DOHH2 (cell line): ENCODE measurements at regions not wholly inside any gene's neighbourhood (a gene's known extent, or its start where the extent isn't known, plus 50 kb on each side); places are given as distances from the start of the nearest gene placed in this dataset.

Experiments
- EZH2phosphoT487 ChIP-seq: fragments of 200-600 bp; sonication (generic); IDR thresholded peaks from 2 replicates; pipeline ENCODE4 v1.6.1; 2017; ENCODE audit warnings: borderline replicate concordance, mild to moderate bottlenecking, antibody characterized with exemption, low read length, moderate library complexity, mixed read lengths
- TF ChIP-seq, protein P1 (sequence below): fragments of 200-600 bp; sonication (generic); IDR thresholded peaks from one replicate; pipeline ENCODE4 v1.5.1; 2014; ENCODE audit warnings: antibody characterized with exemption, mild to moderate bottlenecking, low read depth, low read length; ENCODE audit not compliant: poor library complexity, severe bottlenecking

DNA sequence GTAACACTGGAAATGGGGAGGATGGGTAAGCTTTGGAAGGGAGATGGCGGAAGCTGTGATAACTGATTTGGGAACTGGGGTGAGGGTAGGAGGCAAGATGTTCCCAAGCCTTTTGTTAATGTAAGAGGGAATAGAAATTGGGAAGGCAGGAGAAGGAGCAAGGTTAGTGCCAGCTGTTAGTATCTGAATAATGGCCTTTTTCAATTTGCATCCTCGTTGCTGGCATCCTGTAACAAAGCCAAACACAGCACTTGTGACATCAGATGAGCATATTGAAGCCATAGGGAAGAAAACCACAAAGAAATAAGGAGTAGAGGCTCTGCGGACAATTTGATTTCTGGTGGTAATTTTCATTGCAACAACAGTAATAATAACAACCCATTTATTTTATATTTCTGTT, 70.9 kb upstream of the CLMP start:
- TF ChIP-seq, protein P1, sequence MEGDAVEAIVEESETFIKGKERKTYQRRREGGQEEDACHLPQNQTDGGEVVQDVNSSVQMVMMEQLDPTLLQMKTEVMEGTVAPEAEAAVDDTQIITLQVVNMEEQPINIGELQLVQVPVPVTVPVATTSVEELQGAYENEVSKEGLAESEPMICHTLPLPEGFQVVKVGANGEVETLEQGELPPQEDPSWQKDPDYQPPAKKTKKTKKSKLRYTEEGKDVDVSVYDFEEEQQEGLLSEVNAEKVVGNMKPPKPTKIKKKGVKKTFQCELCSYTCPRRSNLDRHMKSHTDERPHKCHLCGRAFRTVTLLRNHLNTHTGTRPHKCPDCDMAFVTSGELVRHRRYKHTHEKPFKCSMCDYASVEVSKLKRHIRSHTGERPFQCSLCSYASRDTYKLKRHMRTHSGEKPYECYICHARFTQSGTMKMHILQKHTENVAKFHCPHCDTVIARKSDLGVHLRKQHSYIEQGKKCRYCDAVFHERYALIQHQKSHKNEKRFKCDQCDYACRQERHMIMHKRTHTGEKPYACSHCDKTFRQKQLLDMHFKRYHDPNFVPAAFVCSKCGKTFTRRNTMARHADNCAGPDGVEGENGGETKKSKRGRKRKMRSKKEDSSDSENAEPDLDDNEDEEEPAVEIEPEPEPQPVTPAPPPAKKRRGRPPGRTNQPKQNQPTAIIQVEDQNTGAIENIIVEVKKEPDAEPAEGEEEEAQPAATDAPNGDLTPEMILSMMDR = no peak
- TF ChIP-seq EZH2phosphoT487 = no peak
